AG04450 (cell line): ENCODE measurements at regions not wholly inside any gene's neighbourhood (a gene's known extent, or its start where the extent isn't known, plus 50 kb on each side); places are given as distances from the start of the nearest gene placed in this dataset.
"Not testable (repeated sequence)": the region's sequence is repeated elsewhere in the genome, so short reads cannot be mapped to it uniquely, and the experiment has no call there.

ENCODE experiments used
- CTCF ChIA-PET: fragments of 300-600, 350-600 bp; formaldehyde crosslinking; extraction: SDS; loops from one replicate; lab custom pipeline; 2022; ENCODE audit warnings: antibody characterized with exemption, inconsistent platforms; lab: Charles Lee
- POLR2A ChIA-PET: fragments of 350-600 bp; formaldehyde crosslinking; extraction: SDS; loops from one replicate; lab custom pipeline; 2021; ENCODE audit warnings: antibody characterized with exemption, inconsistent platforms; lab: Yijun Ruan, JAX
- DNase-seq: peaks from one replicate; pipeline ENCODE4 v3.0.0-alpha.2; 2011; ENCODE audit warnings: low read depth, low spot score
- H3K27ac ChIP-seq: one replicate; pipeline ENCODE4 v1.5.1; 2012; ENCODE audit warnings: low read depth, low read length, control low read depth
- H3K27me3 ChIP-seq: one replicate; pipeline ENCODE4 v1.6.0; 2012; ENCODE audit warnings: low read length; ENCODE audit not compliant: control insufficient read depth, insufficient read depth
- H3K4me3 ChIP-seq: 2 replicates; pipeline ENCODE4 v1.5.1; 2011; ENCODE audit warnings: mild to moderate bottlenecking, low read depth, low read length, control low read depth
- H3K9me3 ChIP-seq: 2 replicates; pipeline ENCODE4 v1.5.1; 2012; ENCODE audit warnings: low read length; ENCODE audit not compliant: control insufficient read depth, insufficient read depth
- CTCF ChIP-seq: IDR thresholded peaks from 2 replicates; pipeline ENCODE4 v1.5.1; 2011; ENCODE audit warnings: low read depth, low read length, control low read depth, inconsistent platforms

- CTCF ChIA-PET, result interaction anchor here (1.7 kb wide), 1 partner anchor 16 kb away, joined by 7 read pairs; no protein-coding TSS in a partner anchor
- POLR2A ChIA-PET, result no interaction called here
Measured at GRCh38 chr11:129711760-129712159, 103.9 kb upstream of the TMEM45B start.

DNA sequence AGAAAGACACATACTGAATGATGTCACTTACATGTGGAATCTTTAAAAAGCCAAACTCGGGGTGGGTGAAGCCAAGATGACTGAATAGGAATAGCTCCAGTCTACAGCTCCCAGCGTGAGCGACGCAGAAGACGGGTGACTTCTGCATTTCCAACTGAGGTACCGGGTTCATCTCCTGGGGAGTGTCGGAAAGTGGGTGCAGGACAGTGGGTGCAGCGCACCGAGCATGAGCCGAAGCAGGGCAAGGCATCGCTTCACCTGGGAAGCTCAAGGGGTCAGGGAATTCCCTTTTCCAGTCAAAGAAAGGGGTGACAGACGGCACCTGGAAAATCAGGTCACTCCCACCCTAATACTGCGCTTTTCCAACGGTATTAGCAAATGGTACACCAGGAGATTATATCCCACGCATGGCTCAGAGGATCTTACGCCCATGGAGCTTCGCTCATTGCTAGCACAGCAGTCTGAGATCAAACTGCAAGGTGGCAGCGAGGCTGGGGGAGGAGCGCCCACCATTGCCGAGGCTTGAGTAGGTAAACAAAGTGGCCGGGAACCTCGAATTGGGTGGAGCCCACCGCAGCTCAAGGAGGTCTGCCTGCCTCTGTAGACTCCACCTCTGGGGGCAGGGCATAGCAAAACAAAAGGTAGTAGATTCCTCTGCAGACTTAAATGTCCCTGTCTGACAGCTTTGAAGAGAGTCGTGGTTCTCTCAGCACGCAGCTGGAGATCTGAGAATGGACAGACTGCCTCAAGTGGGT lies 103.0 kb upstream of the TMEM45B start:
- H3K4me3 ChIP-seq, DNase-seq, H3K27ac ChIP-seq, H3K27me3 ChIP-seq, H3K9me3 ChIP-seq, POLR2A ChIA-PET, CTCF ChIA-PET: not testable (repeated sequence)

More at GRCh38 chr11:129711760-129712159, 103.9 kb upstream of the TMEM45B start:
- DNase-seq, result no peak
- TF ChIP-seq CTCF, result no peak
- Histone ChIP-seq H3K27ac (no peak overlapping the region), H3K27me3 (no peaks in the 10 kb centered on the region), H3K4me3 (no peak overlapping the region), H3K9me3 (no peaks in the 10 kb centered on the region)

- no peak for TF ChIP-seq CTCF
- ChIA-PET POLR2A (no interaction called here), CTCF (no interaction called here)
- H3K9me3 ChIP-seq, result no peaks in the 10 kb centered on the region
- no peak overlapping the region for H3K27ac ChIP-seq
- DNase-seq, result no peak
- peaks cover 3% of the 10 kb centered on the region for H3K27me3 ChIP-seq
- H3K4me3 ChIP-seq, result no peak overlapping the region
Measured at GRCh38 chr11:129719037-129719436, 96.6 kb upstream of the TMEM45B start.

- H3K9me3 ChIP-seq, result no peaks in the 10 kb centered on the region
- H3K4me3 ChIP-seq, result no peak overlapping the region
- no peak overlapping the region for H3K27ac ChIP-seq
- ChIA-PET POLR2A (no interaction called here), CTCF (no interaction called here)
- no peak for DNase-seq
- no peak for TF ChIP-seq CTCF
- peaks cover 3% of the 10 kb centered on the region for H3K27me3 ChIP-seq
Measured at GRCh38 chr11:129720156-129720555, 95.5 kb upstream of the TMEM45B start.

- H3K9me3 ChIP-seq, result no peaks in the 10 kb centered on the region
- CTCF ChIA-PET, result no interaction called here
- no peak overlapping the region for H3K4me3 ChIP-seq
- DNase-seq, result no peak
- H3K27me3 ChIP-seq, result peaks cover 3% of the 10 kb centered on the region
- no peak overlapping the region for H3K27ac ChIP-seq
- no peak for TF ChIP-seq CTCF
- POLR2A ChIA-PET, result no interaction called here
Measured at GRCh38 chr11:129720994-129721393, 94.7 kb upstream of the TMEM45B start.
